Brain microvascular endothelial cell (primary cell): ENCODE measurements at regions not wholly inside any gene's neighbourhood (a gene's known extent, or its start where the extent isn't known, plus 50 kb on each side); places are given as distances from the start of the nearest gene placed in this dataset.
"Not testable (repeated sequence)": the region's sequence is repeated elsewhere in the genome, so short reads cannot be mapped to it uniquely, and the experiment has no call there.

Experiments used
- DNase-seq: peaks from one replicate; pipeline ENCODE4 v3.0.0-alpha.2; 2020
- H3K27ac ChIP-seq: fragments of 250-450 bp; sonication (Bioruptor Pico); 2 replicates; pipeline ENCODE4 v1.5.1; 2020; ENCODE audit warnings: mild to moderate bottlenecking, moderate library complexity
- H3K27me3 ChIP-seq: fragments of 250-450 bp; sonication (Bioruptor Pico); replicated peaks from 2 replicates; pipeline ENCODE4 v1.5.1; 2020; ENCODE audit warnings: mild to moderate bottlenecking
- H3K36me3 ChIP-seq: fragments of 250-450 bp; sonication (Bioruptor Pico); replicated peaks from 2 replicates; pipeline ENCODE4 v1.5.1; 2020; ENCODE audit warnings: mild to moderate bottlenecking
- H3K4me3 ChIP-seq: 2 replicates; pipeline ENCODE4 v1.5.1; 2011; ENCODE audit warnings: low read depth, mild to moderate bottlenecking, control low read depth, low read length, moderate library complexity
- in situ Hi-C: cut with HindIII; loops from 2 replicates; pipeline ENCODE4 v1.10.0; 2017; ENCODE audit warnings: low sequenced_read_pairs, low pct_ligation_motif_present
- TF ChIP-seq, protein P1 (sequence below): IDR thresholded peaks from 2 replicates; pipeline ENCODE4 v1.5.1; 2011; ENCODE audit warnings: low read depth, mild to moderate bottlenecking, moderate library complexity, low read length, control low read depth, inconsistent platforms; ENCODE audit errors: missing control alignments

DNA sequence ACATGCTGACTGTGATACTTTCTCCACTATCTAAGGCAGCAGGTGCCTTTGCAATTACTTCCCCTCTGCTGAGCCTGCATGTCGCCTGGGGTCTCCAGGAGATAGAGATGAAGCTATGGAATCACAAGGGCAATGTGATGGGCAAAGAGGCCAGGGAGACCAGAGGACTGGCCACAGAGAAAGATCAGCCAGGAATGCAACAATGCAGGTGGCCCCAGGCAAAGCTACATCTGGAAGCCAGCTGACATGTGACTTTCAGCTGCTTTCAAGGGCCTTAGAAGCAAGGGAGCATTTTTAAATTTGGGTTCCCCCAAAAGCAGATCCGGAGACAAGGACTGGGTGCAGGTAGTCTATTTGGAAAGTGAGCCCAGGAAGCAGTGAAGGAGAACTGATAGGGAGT is 107.9 kb upstream of the SRSF6 start:
- DNase-seq: no peak
- Histone ChIP-seq H3K27ac (no peak overlapping the region), H3K36me3 (no peaks in the 10 kb centered on the region), H3K4me3 (no peak overlapping the region), H3K27me3 (no peaks in the 10 kb centered on the region)
- TF ChIP-seq, protein P1, sequence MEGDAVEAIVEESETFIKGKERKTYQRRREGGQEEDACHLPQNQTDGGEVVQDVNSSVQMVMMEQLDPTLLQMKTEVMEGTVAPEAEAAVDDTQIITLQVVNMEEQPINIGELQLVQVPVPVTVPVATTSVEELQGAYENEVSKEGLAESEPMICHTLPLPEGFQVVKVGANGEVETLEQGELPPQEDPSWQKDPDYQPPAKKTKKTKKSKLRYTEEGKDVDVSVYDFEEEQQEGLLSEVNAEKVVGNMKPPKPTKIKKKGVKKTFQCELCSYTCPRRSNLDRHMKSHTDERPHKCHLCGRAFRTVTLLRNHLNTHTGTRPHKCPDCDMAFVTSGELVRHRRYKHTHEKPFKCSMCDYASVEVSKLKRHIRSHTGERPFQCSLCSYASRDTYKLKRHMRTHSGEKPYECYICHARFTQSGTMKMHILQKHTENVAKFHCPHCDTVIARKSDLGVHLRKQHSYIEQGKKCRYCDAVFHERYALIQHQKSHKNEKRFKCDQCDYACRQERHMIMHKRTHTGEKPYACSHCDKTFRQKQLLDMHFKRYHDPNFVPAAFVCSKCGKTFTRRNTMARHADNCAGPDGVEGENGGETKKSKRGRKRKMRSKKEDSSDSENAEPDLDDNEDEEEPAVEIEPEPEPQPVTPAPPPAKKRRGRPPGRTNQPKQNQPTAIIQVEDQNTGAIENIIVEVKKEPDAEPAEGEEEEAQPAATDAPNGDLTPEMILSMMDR: no peak
- in situ Hi-C loops: no loop called here

GRCh38 chr20:43347839-43348238 is 109.9 kb upstream of the SRSF6 start:
- H3K4me3 ChIP-seq, in situ Hi-C loops, DNase-seq, H3K36me3 ChIP-seq, H3K27ac ChIP-seq, H3K27me3 ChIP-seq: not testable (repeated sequence)

GRCh38 chr20:43345676-43346075 is 112.0 kb upstream of the SRSF6 start:
- in situ Hi-C loops: no loop called here
- no peak for DNase-seq
- Histone ChIP-seq H3K27me3 (no peaks in the 10 kb centered on the region), H3K36me3 (no peaks in the 10 kb centered on the region), H3K27ac (no peak overlapping the region), H3K4me3 (no peak overlapping the region)
- TF ChIP-seq, protein P1: no peak

DNA sequence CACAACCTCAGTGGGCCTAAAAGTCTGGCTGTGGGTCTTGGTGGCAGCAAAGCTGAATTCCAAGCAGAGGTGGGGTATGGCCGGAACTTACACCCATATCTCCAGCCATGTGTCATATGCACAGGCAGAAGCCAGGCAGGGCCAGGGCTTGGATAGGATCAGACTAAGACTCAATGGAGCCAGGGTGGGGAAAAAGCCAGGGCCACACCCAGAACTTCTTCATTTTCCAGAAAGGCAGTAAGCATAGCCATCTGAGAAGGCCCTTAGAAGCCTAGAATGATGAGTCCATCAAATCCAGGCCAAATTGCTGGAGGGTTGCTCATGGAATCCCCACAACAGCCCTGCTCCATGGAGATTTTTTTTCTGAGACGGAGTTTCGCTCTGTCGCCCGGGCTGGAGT is 116.2 kb upstream of the SRSF6 start:
- DNase-seq: no peak
- TF ChIP-seq, protein P1: no peak
- Histone ChIP-seq H3K36me3 (no peaks in the 10 kb centered on the region), H3K4me3 (no peak overlapping the region), H3K27me3 (no peaks in the 10 kb centered on the region), H3K27ac (no peak overlapping the region)
- in situ Hi-C loops: no loop called here

GRCh38 chr20:43337036-43337435 is 120.7 kb upstream of the SRSF6 start:
- in situ Hi-C loops: no loop called here
- no peak for DNase-seq
- Histone ChIP-seq H3K27me3 (no peaks in the 10 kb centered on the region), H3K27ac (no peak overlapping the region), H3K4me3 (no peak overlapping the region), H3K36me3 (no peaks in the 10 kb centered on the region)
- TF ChIP-seq, protein P1: no peak

- in situ Hi-C loops: no loop called here
- Histone ChIP-seq H3K27me3 (no peaks in the 10 kb centered on the region), H3K36me3 (no peaks in the 10 kb centered on the region), H3K4me3 (no peak overlapping the region), H3K27ac (no peak overlapping the region)
- TF ChIP-seq, protein P1: no peak
- DNase-seq: no peak
Measured at GRCh38 chr20:43334080-43334479, 123.6 kb upstream of the SRSF6 start.

DNA sequence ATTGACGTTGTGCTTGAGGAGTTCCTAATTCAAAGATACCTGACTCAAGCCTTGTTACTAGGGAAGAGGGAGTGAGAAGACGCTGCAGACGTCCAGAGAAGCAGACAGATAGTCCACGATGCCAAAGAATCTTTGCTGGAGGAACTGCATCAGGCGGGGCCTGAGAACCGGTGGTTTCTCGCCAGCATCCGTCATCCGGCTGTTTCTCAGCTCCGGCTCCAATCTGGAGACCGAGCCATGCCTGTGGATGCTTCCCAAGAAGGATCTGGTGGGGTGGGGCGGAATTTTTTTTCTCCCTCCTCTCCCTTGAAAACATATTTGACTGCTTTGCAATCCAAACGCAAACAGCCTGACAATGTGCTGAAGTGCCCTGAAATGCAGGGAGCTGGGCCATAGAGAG is 125.8 kb upstream of the SRSF6 start:
- Histone ChIP-seq H3K36me3 (no peaks in the 10 kb centered on the region), H3K27me3 (no peaks in the 10 kb centered on the region), H3K27ac (no peak overlapping the region), H3K4me3 (no peak overlapping the region)
- TF ChIP-seq, protein P1: no peak
- DNase-seq: no peak
- in situ Hi-C loops: no loop called here
